ENCODE measurements at regions not wholly inside any gene's neighbourhood (a gene's known extent, or its start where the extent isn't known, plus 50 kb on each side); places are given as distances from the start of the nearest gene placed in this dataset.

- Histone ChIP-seq H3K4me3 (ENCODE audit: low read depth in 1 of 3, low read length in 3 of 3) (no peak overlapping the region), H3K27me3 (ENCODE audit: control insufficient read depth in 4 of 4, insufficient read depth in 4 of 4, low read length in 3 of 4) (no peaks in the 10 kb centered on the region), H3K4me1 (ENCODE audit: control insufficient read depth in 4 of 4, insufficient read depth in 4 of 4, low read length in 3 of 4) (no peaks in the 10 kb centered on the region), H3K9ac (ENCODE audit: low read depth in 1 of 2, low read length in 2 of 2) (no peak overlapping the region), H3K36me3 (ENCODE audit: control insufficient read depth in 4 of 4, insufficient read depth in 3 of 4, low read depth in 1 of 4, low read length in 3 of 4) (no peaks in the 10 kb centered on the region), H3K9me3 (ENCODE audit: control insufficient read depth in 4 of 4, low read length in 3 of 4) (no peaks in the 10 kb centered on the region), H3K27ac (ENCODE audit: low read depth in 1 of 2, low read length in 2 of 2) (no peak overlapping the region)
- no peak for DNase-seq (ENCODE audit: low spot score)
- 69% methylated on average over 4 of the region's 4 CpGs for WGBS
- TF ChIP-seq REST (IDR thresholded peaks at IDR 0.05), result no peak
- TF ChIP-seq RXRA (IDR thresholded peaks at IDR 0.05), result no peak
These were observed 55.3 kb upstream of the VGLL3 start for GRCh38 chr3:87046241-87046640.

GRCh38 chr3:87045473-87045872 lies 54.5 kb upstream of the VGLL3 start:
- 91% methylated on average over 1 of the region's 1 CpG for WGBS
- no peaks in the 10 kb centered on the region for H3K4me1 ChIP-seq (ENCODE audit: control insufficient read depth in 4 of 4, insufficient read depth in 4 of 4, low read length in 3 of 4)
- H3K36me3 ChIP-seq (ENCODE audit: control insufficient read depth in 4 of 4, insufficient read depth in 3 of 4, low read depth in 1 of 4, low read length in 3 of 4), result no peaks in the 10 kb centered on the region
- H3K4me3 ChIP-seq (ENCODE audit: low read depth in 1 of 3, low read length in 3 of 3), result no peak overlapping the region
- H3K27ac ChIP-seq (ENCODE audit: low read depth in 1 of 2, low read length in 2 of 2), result no peak overlapping the region
- no peak for TF ChIP-seq SP1 (IDR thresholded peaks at IDR 0.05)
- TF ChIP-seq FOXA2 (IDR thresholded peaks at IDR 0.05), result no peak
- TF ChIP-seq JUND (IDR thresholded peaks at IDR 0.05), result no peak
- no peak for TF ChIP-seq GABPA (IDR thresholded peaks at IDR 0.05 in 1 of 2, conservative IDR thresholded peaks at IDR 0.05 in 1 of 2)
- no peak for TF ChIP-seq ZBTB33 (IDR thresholded peaks at IDR 0.05)
- no peak for TF ChIP-seq MAX (IDR thresholded peaks at IDR 0.05)
- TF ChIP-seq FOXA1 (IDR thresholded peaks at IDR 0.05), result no peak
- TF ChIP-seq REST (IDR thresholded peaks at IDR 0.05), result no peak
- TF ChIP-seq ATF3 (IDR thresholded peaks at IDR 0.05), result no peak
- TF ChIP-seq TAF1 (conservative IDR thresholded peaks at IDR 0.05), result no peak
- no peak for TF ChIP-seq HNF4A (conservative IDR thresholded peaks at IDR 0.05)
- no peaks in the 10 kb centered on the region for H3K27me3 ChIP-seq (ENCODE audit: control insufficient read depth in 4 of 4, insufficient read depth in 4 of 4, low read length in 3 of 4)
- no peak for DNase-seq (ENCODE audit: low spot score)
- H3K9ac ChIP-seq (ENCODE audit: low read depth in 1 of 2, low read length in 2 of 2), result no peak overlapping the region
- H3K9me3 ChIP-seq (ENCODE audit: control insufficient read depth in 4 of 4, low read length in 3 of 4), result no peaks in the 10 kb centered on the region
